SK-N-SH (cell line): ENCODE measurements at regions not wholly inside any gene's neighbourhood (a gene's known extent, or its start where the extent isn't known, plus 50 kb on each side); places are given as distances from the start of the nearest gene placed in this dataset.

ENCODE experiments used
- CTCF ChIA-PET: fragments of 300-600, 350-600 bp; formaldehyde crosslinking; extraction: SDS; loops from one replicate; lab custom pipeline; 2021; lab: Yijun Ruan, JAX
- POLR2A ChIA-PET: fragments of 350-600 bp; sonication (Branson Sonifier 250); formaldehyde crosslinking; extraction: SDS; loops from one replicate; lab custom pipeline; 2020; ENCODE audit warnings: antibody characterized with exemption, inconsistent platforms; lab: Yijun Ruan, JAX
- DNase-seq: peaks from one replicate; pipeline ENCODE4 v3.0.0; 2012
- H2AFZ ChIP-seq: fragments of 200-600 bp; sonication (generic); 2 replicates; pipeline ENCODE4 v1.8.1; 2016; ENCODE audit warnings: antibody characterized with exemption, mild to moderate bottlenecking, low read depth
- H3F3A ChIP-seq: fragments of 200-600 bp; sonication (generic); replicated peaks from 2 replicates; pipeline ENCODE3; 2016; ENCODE audit warnings: antibody characterized with exemption, mild to moderate bottlenecking; ENCODE audit not compliant: insufficient read depth
- H3K27ac ChIP-seq, 2 experiments: fragments of 200-500 bp in 1 of 2; fragments of 200-600 bp in 1 of 2; sonication (Bioruptor generic) in 1 of 2; sonication (generic), shearing (Covaris generic) in 1 of 2; 2 replicates each; pipeline versions ENCODE4 v1.5.1 to v1.6.1; 2014 to 2016; ENCODE audit warnings: low read depth in 2 of 2, inconsistent platforms in 1 of 2, low read length in 1 of 2, mild to moderate bottlenecking in 1 of 2, mixed read lengths in 1 of 2
- H3K27me3 ChIP-seq: fragments of 200-600 bp; sonication (generic), shearing (Covaris generic); 2 replicates; pipeline ENCODE4 v1.6.1; 2016; ENCODE audit warnings: mixed run types; ENCODE audit not compliant: insufficient read depth
- H3K36me3 ChIP-seq, 2 experiments: fragments of 200-500 bp in 1 of 2; fragments of 200-600 bp in 1 of 2; sonication (Bioruptor generic) in 1 of 2; sonication (generic) in 1 of 2; replicated peaks in 1 of 2; 2 replicates each; pipeline versions ENCODE3 to v1.5.1; 2014 to 2016; ENCODE audit warnings: low read length in 1 of 2, mild to moderate bottlenecking in 1 of 2; ENCODE audit not compliant: insufficient read depth in 2 of 2, control insufficient read depth in 1 of 2
- H3K4me1 ChIP-seq, 2 experiments: fragments of 200-500 bp in 1 of 2; fragments of 200-600 bp in 1 of 2; sonication (Bioruptor generic) in 1 of 2; sonication (generic), shearing (Covaris generic) in 1 of 2; 2 replicates each; pipeline versions ENCODE4 v1.5.1 to v1.6.1; 2014 to 2016; ENCODE audit warnings: low read depth in 1 of 2, low read length in 1 of 2, mixed run types in 1 of 2; ENCODE audit not compliant: insufficient read depth in 2 of 2, control insufficient read depth in 1 of 2
- H3K4me2 ChIP-seq: fragments of 200-600 bp; sonication (generic), shearing (Covaris generic); 2 replicates; pipeline ENCODE4 v1.6.1; 2017; ENCODE audit warnings: mixed run types
- H3K4me3 ChIP-seq, 2 experiments: fragments of 200-500 bp in 1 of 2; fragments of 200-600 bp in 1 of 2; sonication (Bioruptor generic) in 1 of 2; sonication (generic), shearing (Covaris generic) in 1 of 2; 2 replicates each; pipeline versions ENCODE4 v1.5.1 to v1.8.1; 2014 to 2016; ENCODE audit warnings: low read depth in 2 of 2, inconsistent platforms in 1 of 2, low read length in 1 of 2, mild to moderate bottlenecking in 1 of 2, mixed read lengths in 1 of 2, moderate library complexity in 1 of 2
- H3K79me2 ChIP-seq: fragments of 200-600 bp; sonication (generic); 2 replicates; pipeline ENCODE4 v1.8.1; 2017; ENCODE audit warnings: mild to moderate bottlenecking; ENCODE audit not compliant: insufficient read depth
- H3K9ac ChIP-seq: fragments of 200-600 bp; sonication (generic); 2 replicates; pipeline ENCODE4 v1.6.1; 2017; ENCODE audit warnings: mixed run types
- H3K9me2 ChIP-seq: fragments of 200-600 bp; sonication (generic); 2 replicates; pipeline ENCODE4 v1.6.1; 2017; ENCODE audit warnings: mixed run types
- H3K9me3 ChIP-seq: fragments of 200-600 bp; sonication (generic); 2 replicates; pipeline ENCODE4 v1.6.1; 2017; ENCODE audit warnings: mixed run types, mild to moderate bottlenecking, moderate library complexity
- H4K20me1 ChIP-seq: fragments of 200-600 bp; sonication (generic); 2 replicates; pipeline ENCODE4 v1.6.1; 2017; ENCODE audit warnings: mild to moderate bottlenecking, mixed run types; ENCODE audit not compliant: insufficient read depth
- CTCF ChIP-seq: fragments of 200-600 bp; sonication (generic); IDR thresholded peaks from 2 replicates; pipeline ENCODE4 v1.6.1; 2017; ENCODE audit warnings: antibody characterized with exemption, mild to moderate bottlenecking, moderate library complexity
- FOXM1 ChIP-seq: IDR thresholded peaks from 2 replicates; pipeline ENCODE4 v1.4.0; 2012; ENCODE audit warnings: low read depth, mild to moderate bottlenecking
- GABPA ChIP-seq: IDR thresholded peaks from 2 replicates; pipeline ENCODE4 v1.4.0; 2012; ENCODE audit warnings: low read depth, mild to moderate bottlenecking
- GATA2 ChIP-seq: sonication (generic); formaldehyde crosslinking; IDR thresholded peaks from 2 replicates; pipeline ENCODE4 v1.5.0; 2020; ENCODE audit warnings: mild to moderate bottlenecking, missing genetic modification reagents
- MAX ChIP-seq: IDR thresholded peaks from 2 replicates; pipeline ENCODE4 v1.4.0; 2012; ENCODE audit warnings: low read depth
- MEF2A ChIP-seq: IDR thresholded peaks from 2 replicates; pipeline ENCODE4 v1.4.0; 2012; ENCODE audit warnings: low read depth, borderline replicate concordance
- MXI1 ChIP-seq: IDR thresholded peaks from 2 replicates; pipeline ENCODE4 v1.6.1; 2012; ENCODE audit warnings: mild to moderate bottlenecking, low read depth, low read length, improper control_type of control experiment
- NRF1 ChIP-seq: IDR thresholded peaks from 2 replicates; pipeline ENCODE4 v1.6.1; 2012; ENCODE audit warnings: low read depth, mild to moderate bottlenecking, low read length
- RXRA ChIP-seq: IDR thresholded peaks from 2 replicates; pipeline ENCODE4 v1.4.0; 2012; ENCODE audit warnings: low read depth, mild to moderate bottlenecking, borderline replicate concordance
- SIN3A ChIP-seq: IDR thresholded peaks from 2 replicates; pipeline ENCODE4 v1.6.1; 2012; ENCODE audit warnings: low read depth, mild to moderate bottlenecking, low read length, moderate library complexity, borderline replicate concordance
- SMC3 ChIP-seq: IDR thresholded peaks from 2 replicates; pipeline ENCODE4 v1.6.1; 2012; ENCODE audit warnings: low read depth, low read length, improper control_type of control experiment
- TAF1 ChIP-seq: IDR thresholded peaks from 2 replicates; pipeline ENCODE4 v1.6.1; 2012; ENCODE audit warnings: low read depth, mild to moderate bottlenecking, low read length, moderate library complexity, borderline replicate concordance
- WGBS: methylation state at CpG from one replicate; pipeline ENCODE4 v1.1.6; 2017; ENCODE audit warnings: low lambda C conversion rate; 5-methylcytosine and 5-hydroxymethylcytosine counted together
- TF ChIP-seq, protein P1 (sequence below): fragments of 150-350 bp; IDR thresholded peaks from 2 replicates; pipeline ENCODE4 v1.6.1; 2017; ENCODE audit warnings: antibody characterized with exemption, low read length, low read depth, borderline replicate concordance
- TF ChIP-seq, protein P2 (sequence below): IDR thresholded peaks from 2 replicates; pipeline ENCODE4 v1.4.0; 2012; ENCODE audit warnings: low read depth, borderline replicate concordance
- TF ChIP-seq, protein P3 (sequence below): IDR thresholded peaks from 2 replicates; pipeline ENCODE4 v1.4.0; 2012; ENCODE audit warnings: low read depth, borderline replicate concordance

DNA sequence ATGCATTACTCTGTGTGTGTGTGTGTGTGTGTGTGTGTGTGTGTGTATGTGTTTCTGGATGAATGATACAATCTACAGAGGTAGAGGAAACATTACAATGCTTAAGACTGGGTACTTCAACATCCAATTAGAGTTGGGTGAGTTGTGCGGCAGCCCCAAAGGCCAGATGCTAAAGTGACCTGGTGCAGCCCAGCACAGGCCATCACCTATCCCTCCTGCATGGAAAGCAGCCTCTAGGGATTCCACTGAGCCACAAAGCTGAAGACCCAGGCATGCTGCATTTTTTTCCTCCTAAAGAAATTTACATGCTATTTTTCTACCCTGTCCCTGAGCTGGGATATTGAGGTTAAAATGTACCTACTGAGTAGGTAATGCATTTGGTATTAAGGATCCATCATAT, 79.1 kb upstream of the ETAA1 start:
- DNase-seq: no peak
- H3K4me1 ChIP-seq: peaks cover 29 to 45% of the 10 kb centered on the region in 2 experiments
- H3K27me3 ChIP-seq: no peaks in the 10 kb centered on the region
- WGBS: 88% methylated on average over 1 of the region's 1 CpG
- no peaks in the 10 kb centered on the region for H4K20me1 ChIP-seq
- no peak overlapping the region; a peak in 1 of 4 replicates for H3K27ac ChIP-seq
- H3K9me2 ChIP-seq: peaks cover 8% of the 10 kb centered on the region; the same call in 1 of the 2 replicates
- H2AFZ ChIP-seq: no peak overlapping the region
- H3K4me3 ChIP-seq: no peak overlapping the region
- ChIA-PET POLR2A (interaction anchor here (0.9 kb wide), 1 partner anchor 332 kb away, joined by 3 read pairs; no protein-coding TSS in a partner anchor), CTCF (interaction anchor here (1.3 to 1.9 kb wide), 3 partner anchors 102 to 529 kb away, joined by 4 to 7 read pairs (median 6); no protein-coding TSS in a partner anchor)
- no peak overlapping the region for H3K4me2 ChIP-seq
- H3K79me2 ChIP-seq: no peaks in the 10 kb centered on the region
- H3F3A ChIP-seq: peaks cover 11% of the 10 kb centered on the region
- no peak for TF ChIP-seq SIN3A
- no peak for TF ChIP-seq RXRA
- TF ChIP-seq SMC3: no peak
- no peak for TF ChIP-seq MXI1
- TF ChIP-seq, protein P1, sequence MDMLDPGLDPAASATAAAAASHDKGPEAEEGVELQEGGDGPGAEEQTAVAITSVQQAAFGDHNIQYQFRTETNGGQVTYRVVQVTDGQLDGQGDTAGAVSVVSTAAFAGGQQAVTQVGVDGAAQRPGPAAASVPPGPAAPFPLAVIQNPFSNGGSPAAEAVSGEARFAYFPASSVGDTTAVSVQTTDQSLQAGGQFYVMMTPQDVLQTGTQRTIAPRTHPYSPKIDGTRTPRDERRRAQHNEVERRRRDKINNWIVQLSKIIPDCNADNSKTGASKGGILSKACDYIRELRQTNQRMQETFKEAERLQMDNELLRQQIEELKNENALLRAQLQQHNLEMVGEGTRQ: no peak
- no peak for TF ChIP-seq NRF1
- TF ChIP-seq, protein P2, sequence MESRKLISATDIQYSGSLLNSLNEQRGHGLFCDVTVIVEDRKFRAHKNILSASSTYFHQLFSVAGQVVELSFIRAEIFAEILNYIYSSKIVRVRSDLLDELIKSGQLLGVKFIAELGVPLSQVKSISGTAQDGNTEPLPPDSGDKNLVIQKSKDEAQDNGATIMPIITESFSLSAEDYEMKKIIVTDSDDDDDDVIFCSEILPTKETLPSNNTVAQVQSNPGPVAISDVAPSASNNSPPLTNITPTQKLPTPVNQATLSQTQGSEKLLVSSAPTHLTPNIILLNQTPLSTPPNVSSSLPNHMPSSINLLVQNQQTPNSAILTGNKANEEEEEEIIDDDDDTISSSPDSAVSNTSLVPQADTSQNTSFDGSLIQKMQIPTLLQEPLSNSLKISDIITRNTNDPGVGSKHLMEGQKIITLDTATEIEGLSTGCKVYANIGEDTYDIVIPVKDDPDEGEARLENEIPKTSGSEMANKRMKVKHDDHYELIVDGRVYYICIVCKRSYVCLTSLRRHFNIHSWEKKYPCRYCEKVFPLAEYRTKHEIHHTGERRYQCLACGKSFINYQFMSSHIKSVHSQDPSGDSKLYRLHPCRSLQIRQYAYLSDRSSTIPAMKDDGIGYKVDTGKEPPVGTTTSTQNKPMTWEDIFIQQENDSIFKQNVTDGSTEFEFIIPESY: no peak
- TF ChIP-seq, protein P3, sequence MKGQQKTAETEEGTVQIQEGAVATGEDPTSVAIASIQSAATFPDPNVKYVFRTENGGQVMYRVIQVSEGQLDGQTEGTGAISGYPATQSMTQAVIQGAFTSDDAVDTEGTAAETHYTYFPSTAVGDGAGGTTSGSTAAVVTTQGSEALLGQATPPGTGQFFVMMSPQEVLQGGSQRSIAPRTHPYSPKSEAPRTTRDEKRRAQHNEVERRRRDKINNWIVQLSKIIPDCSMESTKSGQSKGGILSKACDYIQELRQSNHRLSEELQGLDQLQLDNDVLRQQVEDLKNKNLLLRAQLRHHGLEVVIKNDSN: no peak
- TF ChIP-seq MAX: no peak
- no peak for TF ChIP-seq GABPA
- no peaks in the 10 kb centered on the region for H3K9me3 ChIP-seq
- no peak overlapping the region for H3K9ac ChIP-seq
- no peaks in the 10 kb centered on the region for H3K36me3 ChIP-seq

GRCh38 chr2:67318563-67318962, 78.6 kb upstream of the ETAA1 start:
- Histone ChIP-seq H3K9me2 (peaks cover 8% of the 10 kb centered on the region; the same call in 1 of the 2 replicates), H3K36me3 (no peaks in the 10 kb centered on the region), H3K27ac (peak overlapping the region; percentile 58 to 60; a peak in 2 of 4 replicates), H3K9ac (no peak overlapping the region; the same call in 1 of the 2 replicates), H3K27me3 (no peaks in the 10 kb centered on the region), H3K4me1 (peaks cover 33 to 48% of the 10 kb centered on the region in 2 experiments), H3K4me3 (no peak overlapping the region), H2AFZ (peak overlapping the region; percentile 73; the same call in 1 of the 2 replicates), H3F3A (peaks cover 11% of the 10 kb centered on the region), H3K79me2 (no peaks in the 10 kb centered on the region), H4K20me1 (no peaks in the 10 kb centered on the region), H3K9me3 (no peaks in the 10 kb centered on the region), H3K4me2 (peak overlapping the region; percentile 69; the same call in 1 of the 2 replicates)
- POLR2A ChIA-PET: interaction anchor here (0.6 kb wide), 1 partner anchor 514 kb away, joined by 3 read pairs; no protein-coding TSS in a partner anchor
- WGBS: 83% methylated on average over 3 of the region's 3 CpGs
- CTCF ChIA-PET: interaction anchor here (1.2 to 1.9 kb wide), 3 partner anchors 103 to 332 kb away, joined by 3 to 7 read pairs (median 6); no protein-coding TSS in a partner anchor
- DNase-seq: no peak
- no peak for TF ChIP-seq GABPA
- no peak for TF ChIP-seq CTCF
- TF ChIP-seq, protein P2: no peak
- TF ChIP-seq MAX: no peak
- TF ChIP-seq TAF1: no peak
- no peak for TF ChIP-seq MEF2A
- no peak for TF ChIP-seq FOXM1
- no peak for TF ChIP-seq GATA2 (CRISPR knock-in tag)
- TF ChIP-seq, all 33 proteins: peak for 0
